WTC11 (cell line): ENCODE measurements at regions not wholly inside any gene's neighbourhood (a gene's known extent, or its start where the extent isn't known, plus 50 kb on each side); places are given as distances from the start of the nearest gene placed in this dataset.

Source experiments
- ATAC-seq: fragments of 200-7000 bp; cut with Tn5 transposase; 2 replicates; pipeline ENCODE4 v1.10.0; 2021; ENCODE audit warnings: mild to moderate bottlenecking, moderate library complexity
- CTCF ChIA-PET: fragments of 300-600 bp; sonication (Branson Sonifier 250); formaldehyde crosslinking; loops from one replicate; lab custom pipeline; 2021; ENCODE audit warnings: antibody characterized with exemption; lab: Charles Lee
- POLR2A ChIA-PET: fragments of 350-600 bp; sonication (Branson Sonifier 250); formaldehyde crosslinking; loops from one replicate; lab custom pipeline; 2021; ENCODE audit warnings: antibody characterized with exemption; lab: Charles Lee
- DNase-seq: peaks from one replicate; pipeline ENCODE4 v3.0.0; 2021; ENCODE audit warnings: low spot score
- H3K27ac Mint-ChIP-seq: 2 replicates; pipeline ENCODE4 v1.8.0; 2021; ENCODE audit warnings: mixed read lengths
- H3K27me3 Mint-ChIP-seq: 2 replicates; pipeline ENCODE4 v1.8.0; 2021; ENCODE audit warnings: low read depth, mild to moderate bottlenecking, moderate library complexity, mixed read lengths
- H3K36me3 Mint-ChIP-seq: 2 replicates; pipeline ENCODE4 v1.8.0; 2021; ENCODE audit warnings: mixed read lengths
- H3K4me1 Mint-ChIP-seq: 2 replicates; pipeline ENCODE4 v1.8.0; 2022; ENCODE audit warnings: mixed read lengths
- H3K4me3 Mint-ChIP-seq: 2 replicates; pipeline ENCODE4 v1.8.0; 2021; ENCODE audit warnings: mild to moderate bottlenecking, moderate library complexity, mixed read lengths
- H3K9me3 Mint-ChIP-seq: 2 replicates; pipeline ENCODE4 v1.8.0; 2021; ENCODE audit warnings: mixed read lengths
- CREB1 ChIP-seq: sonication (generic); formaldehyde crosslinking; IDR thresholded peaks from 2 replicates; pipeline ENCODE4 v1.8.0; 2023; ENCODE audit warnings: mild to moderate bottlenecking, missing genetic modification reagents
- ELF4 ChIP-seq: sonication (generic); formaldehyde crosslinking; IDR thresholded peaks from 2 replicates; pipeline ENCODE4 v1.8.1; 2022; ENCODE audit warnings: low read depth, mild to moderate bottlenecking, moderate library complexity, missing genetic modification reagents
- JAZF1 ChIP-seq: fragments of 250-450 bp; sonication (Bioruptor Pico); IDR thresholded peaks from 2 replicates; pipeline ENCODE4 v1.9.0; 2021; ENCODE audit warnings: moderate library complexity, mild to moderate bottlenecking, inconsistent platforms
- KAT7 ChIP-seq: sonication (generic); formaldehyde crosslinking; IDR thresholded peaks from 2 replicates; pipeline ENCODE4 v1.8.1; 2023; ENCODE audit warnings: missing genetic modification reagents, mild to moderate bottlenecking, borderline replicate concordance
- NFYB ChIP-seq: sonication (generic); formaldehyde crosslinking; conservative IDR thresholded peaks from 2 replicates; pipeline ENCODE4 v1.8.0; 2022; ENCODE audit warnings: low read depth, missing genetic modification reagents
- OVOL2 ChIP-seq: fragments of 250-450 bp; sonication (Bioruptor Pico); IDR thresholded peaks from 2 replicates; pipeline ENCODE4 v1.9.0; 2021; ENCODE audit warnings: mild to moderate bottlenecking, borderline replicate concordance
- PREB ChIP-seq: sonication (generic); formaldehyde crosslinking; IDR thresholded peaks from 2 replicates; pipeline ENCODE4 v1.8.1; 2022; ENCODE audit warnings: mild to moderate bottlenecking, missing genetic modification reagents, moderate library complexity, borderline replicate concordance
- SMAD4 ChIP-seq: sonication (generic); formaldehyde crosslinking; IDR thresholded peaks from 2 replicates; pipeline ENCODE4 v1.8.0; 2022; ENCODE audit warnings: mild to moderate bottlenecking, missing genetic modification reagents
- TEAD1 ChIP-seq: sonication (generic); formaldehyde crosslinking; IDR thresholded peaks from 2 replicates; pipeline ENCODE4 v1.8.0; 2022; ENCODE audit warnings: mild to moderate bottlenecking, missing genetic modification reagents
- TEAD4 ChIP-seq: sonication (generic); formaldehyde crosslinking; IDR thresholded peaks from 2 replicates; pipeline ENCODE4 v1.8.0; 2022; ENCODE audit warnings: mild to moderate bottlenecking, missing genetic modification reagents
- ZBTB43 ChIP-seq: sonication (generic); formaldehyde crosslinking; IDR thresholded peaks from 2 replicates; pipeline ENCODE4 v1.8.1; 2023; ENCODE audit warnings: mild to moderate bottlenecking, missing genetic modification reagents
- ZNF138 ChIP-seq: sonication (generic); formaldehyde crosslinking; conservative IDR thresholded peaks from 2 replicates; pipeline ENCODE4 v1.8.1; 2022; ENCODE audit warnings: mild to moderate bottlenecking, moderate library complexity, missing genetic modification reagents
- ZNF416 ChIP-seq: fragments of 250-450 bp; sonication (Bioruptor Pico); IDR thresholded peaks from 2 replicates; pipeline ENCODE4 v1.9.0; 2021; ENCODE audit warnings: mild to moderate bottlenecking, inconsistent platforms
- ZNF512 ChIP-seq: sonication (generic); formaldehyde crosslinking; IDR thresholded peaks from 2 replicates; pipeline ENCODE4 v1.8.1; 2022; ENCODE audit warnings: missing genetic modification reagents, borderline replicate concordance
- TF ChIP-seq, protein P1 (sequence below): fragments of 250-450 bp; sonication (Bioruptor Pico); IDR thresholded peaks from 2 replicates; pipeline ENCODE4 v1.8.0; 2021; ENCODE audit warnings: mild to moderate bottlenecking
- TF ChIP-seq, protein P2 (sequence below): sonication (generic); formaldehyde crosslinking; IDR thresholded peaks from 2 replicates; pipeline ENCODE4 v1.8.0; 2022; ENCODE audit warnings: missing genetic modification reagents
- TF ChIP-seq, protein P3 (sequence below): sonication (generic); formaldehyde crosslinking; IDR thresholded peaks from 2 replicates; pipeline ENCODE4 v1.8.1; 2023; ENCODE audit warnings: mild to moderate bottlenecking, missing genetic modification reagents, borderline replicate concordance
- TF ChIP-seq, protein P4 (sequence below): sonication (generic); formaldehyde crosslinking; IDR thresholded peaks from 2 replicates; pipeline ENCODE4 v1.8.1; 2022; ENCODE audit warnings: low read depth, missing genetic modification reagents, borderline replicate concordance

DNA sequence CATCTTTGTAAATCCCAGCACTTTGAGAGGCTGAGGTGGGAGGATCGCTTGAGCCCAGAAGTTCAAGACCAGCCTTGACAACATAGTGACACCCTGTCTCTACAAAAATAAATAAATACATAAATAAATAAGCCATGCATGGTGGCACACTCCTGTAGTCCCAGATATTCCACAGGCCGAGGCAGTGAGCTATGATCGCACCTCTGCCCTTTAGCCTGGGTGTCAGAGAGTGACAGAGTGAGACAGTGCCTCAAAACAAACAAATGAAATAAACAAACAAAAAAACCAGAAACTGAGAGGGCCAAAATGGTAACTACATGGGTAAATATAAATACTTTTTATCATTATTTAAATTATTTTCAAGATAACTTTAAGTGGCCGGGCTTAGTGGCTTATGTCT, 445.4 kb downstream of the ZIC1 start:
- peaks cover 8% of the 10 kb centered on the region for H3K36me3 Mint-ChIP-seq
- no peaks in the 10 kb centered on the region for H3K4me1 Mint-ChIP-seq
- no peak for DNase-seq
- H3K4me3 Mint-ChIP-seq: no peak overlapping the region
- TF ChIP-seq, protein P1, sequence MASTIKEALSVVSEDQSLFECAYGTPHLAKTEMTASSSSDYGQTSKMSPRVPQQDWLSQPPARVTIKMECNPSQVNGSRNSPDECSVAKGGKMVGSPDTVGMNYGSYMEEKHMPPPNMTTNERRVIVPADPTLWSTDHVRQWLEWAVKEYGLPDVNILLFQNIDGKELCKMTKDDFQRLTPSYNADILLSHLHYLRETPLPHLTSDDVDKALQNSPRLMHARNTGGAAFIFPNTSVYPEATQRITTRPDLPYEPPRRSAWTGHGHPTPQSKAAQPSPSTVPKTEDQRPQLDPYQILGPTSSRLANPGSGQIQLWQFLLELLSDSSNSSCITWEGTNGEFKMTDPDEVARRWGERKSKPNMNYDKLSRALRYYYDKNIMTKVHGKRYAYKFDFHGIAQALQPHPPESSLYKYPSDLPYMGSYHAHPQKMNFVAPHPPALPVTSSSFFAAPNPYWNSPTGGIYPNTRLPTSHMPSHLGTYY: no peak
- no peak for TF ChIP-seq TEAD1 (CRISPR knock-in tag)
- TF ChIP-seq, all 79 proteins: peak for 0
- ChIA-PET POLR2A (no interaction called here), CTCF (no interaction called here)
- H3K27ac Mint-ChIP-seq: no peak overlapping the region
- ATAC-seq: no peak
- peaks cover 39% of the 10 kb centered on the region for H3K9me3 Mint-ChIP-seq
- no peaks in the 10 kb centered on the region; the same call in 1 of the 2 replicates for H3K27me3 Mint-ChIP-seq

DNA sequence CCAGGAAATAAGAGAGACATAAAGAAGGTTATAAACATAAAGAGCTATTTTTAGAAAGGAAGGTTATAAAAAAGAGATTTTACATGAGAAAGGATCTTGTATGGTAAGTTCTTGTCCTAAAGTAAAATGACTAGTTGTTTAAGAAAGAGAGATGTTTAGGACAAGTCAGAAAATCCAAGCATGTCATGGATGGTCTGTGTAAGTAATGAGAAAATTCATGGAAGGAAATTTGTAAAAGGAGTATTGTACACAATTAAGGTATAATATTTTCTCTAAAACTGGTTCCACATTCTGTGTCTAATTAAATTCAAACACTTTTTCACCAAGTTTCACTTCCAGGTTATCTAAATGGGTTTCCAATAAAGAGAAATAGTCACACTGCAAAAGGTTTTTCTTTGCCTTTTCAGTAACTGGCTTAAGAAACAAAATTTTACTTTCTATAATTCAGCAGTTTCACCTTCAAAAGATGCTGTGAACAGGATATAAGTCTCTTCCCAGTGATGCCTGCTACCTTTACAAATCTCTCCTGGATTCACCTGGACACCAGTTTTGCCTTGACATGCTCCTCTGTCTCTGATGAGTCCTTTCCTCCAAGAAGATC, 455.7 kb downstream of the ZIC1 start:
- Mint-ChIP-seq H3K4me1 (no peaks in the 10 kb centered on the region), H3K9me3 (peaks cover 81% of the 10 kb centered on the region), H3K27me3 (no peaks in the 10 kb centered on the region; the same call in 1 of the 2 replicates), H3K27ac (no peak overlapping the region), H3K4me3 (no peak overlapping the region), H3K36me3 (peaks cover 61% of the 10 kb centered on the region)
- ChIA-PET POLR2A (no interaction called here), CTCF (no interaction called here)
- DNase-seq (no peak), ATAC-seq (no peak)
- no peak for TF ChIP-seq ZBTB43 (CRISPR knock-in tag)
- TF ChIP-seq KAT7: no peak
- no peak for TF ChIP-seq SMAD4 (CRISPR knock-in tag)
- no peak for TF ChIP-seq ELF4 (CRISPR knock-in tag)
- TF ChIP-seq PREB (CRISPR knock-in tag): no peak
- no peak for TF ChIP-seq OVOL2 (CRISPR knock-in tag)
- TF ChIP-seq, protein P2, sequence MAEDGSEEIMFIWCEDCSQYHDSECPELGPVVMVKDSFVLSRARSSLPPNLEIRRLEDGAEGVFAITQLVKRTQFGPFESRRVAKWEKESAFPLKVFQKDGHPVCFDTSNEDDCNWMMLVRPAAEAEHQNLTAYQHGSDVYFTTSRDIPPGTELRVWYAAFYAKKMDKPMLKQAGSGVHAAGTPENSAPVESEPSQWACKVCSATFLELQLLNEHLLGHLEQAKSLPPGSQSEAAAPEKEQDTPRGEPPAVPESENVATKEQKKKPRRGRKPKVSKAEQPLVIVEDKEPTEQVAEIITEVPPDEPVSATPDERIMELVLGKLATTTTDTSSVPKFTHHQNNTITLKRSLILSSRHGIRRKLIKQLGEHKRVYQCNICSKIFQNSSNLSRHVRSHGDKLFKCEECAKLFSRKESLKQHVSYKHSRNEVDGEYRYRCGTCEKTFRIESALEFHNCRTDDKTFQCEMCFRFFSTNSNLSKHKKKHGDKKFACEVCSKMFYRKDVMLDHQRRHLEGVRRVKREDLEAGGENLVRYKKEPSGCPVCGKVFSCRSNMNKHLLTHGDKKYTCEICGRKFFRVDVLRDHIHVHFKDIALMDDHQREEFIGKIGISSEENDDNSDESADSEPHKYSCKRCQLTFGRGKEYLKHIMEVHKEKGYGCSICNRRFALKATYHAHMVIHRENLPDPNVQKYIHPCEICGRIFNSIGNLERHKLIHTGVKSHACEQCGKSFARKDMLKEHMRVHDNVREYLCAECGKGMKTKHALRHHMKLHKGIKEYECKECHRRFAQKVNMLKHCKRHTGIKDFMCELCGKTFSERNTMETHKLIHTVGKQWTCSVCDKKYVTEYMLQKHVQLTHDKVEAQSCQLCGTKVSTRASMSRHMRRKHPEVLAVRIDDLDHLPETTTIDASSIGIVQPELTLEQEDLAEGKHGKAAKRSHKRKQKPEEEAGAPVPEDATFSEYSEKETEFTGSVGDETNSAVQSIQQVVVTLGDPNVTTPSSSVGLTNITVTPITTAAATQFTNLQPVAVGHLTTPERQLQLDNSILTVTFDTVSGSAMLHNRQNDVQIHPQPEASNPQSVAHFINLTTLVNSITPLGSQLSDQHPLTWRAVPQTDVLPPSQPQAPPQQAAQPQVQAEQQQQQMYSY (CRISPR knock-in tag): no peak

DNA sequence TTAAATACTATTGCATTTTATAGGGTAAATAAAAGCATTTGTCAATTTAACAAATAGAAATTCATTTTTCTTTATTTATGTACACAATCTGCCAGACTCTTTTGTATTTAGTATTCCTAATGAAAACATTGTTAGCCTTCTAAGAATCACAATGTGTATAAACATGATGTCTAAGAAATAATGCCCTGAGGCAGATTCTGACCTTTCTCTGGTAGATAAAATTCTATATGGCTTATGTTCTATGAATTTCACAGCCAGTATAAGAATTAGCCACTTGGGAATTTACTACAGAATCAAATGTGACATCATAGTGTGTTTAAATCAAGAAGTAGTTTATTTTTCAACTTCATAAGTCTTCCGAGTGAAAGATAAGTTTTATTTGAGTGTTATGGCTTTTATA, 457.4 kb downstream of the ZIC1 start:
- DNase-seq: no peak
- ATAC-seq: no peak
- H3K4me3 Mint-ChIP-seq: no peak overlapping the region
- H3K4me1 Mint-ChIP-seq: no peaks in the 10 kb centered on the region
- H3K36me3 Mint-ChIP-seq: peaks cover 59% of the 10 kb centered on the region
- H3K27me3 Mint-ChIP-seq: no peaks in the 10 kb centered on the region; the same call in 1 of the 2 replicates
- H3K27ac Mint-ChIP-seq: no peak overlapping the region
- CTCF ChIA-PET: no interaction called here
- POLR2A ChIA-PET: no interaction called here
- H3K9me3 Mint-ChIP-seq: peaks cover 82% of the 10 kb centered on the region
- TF ChIP-seq, protein P3, sequence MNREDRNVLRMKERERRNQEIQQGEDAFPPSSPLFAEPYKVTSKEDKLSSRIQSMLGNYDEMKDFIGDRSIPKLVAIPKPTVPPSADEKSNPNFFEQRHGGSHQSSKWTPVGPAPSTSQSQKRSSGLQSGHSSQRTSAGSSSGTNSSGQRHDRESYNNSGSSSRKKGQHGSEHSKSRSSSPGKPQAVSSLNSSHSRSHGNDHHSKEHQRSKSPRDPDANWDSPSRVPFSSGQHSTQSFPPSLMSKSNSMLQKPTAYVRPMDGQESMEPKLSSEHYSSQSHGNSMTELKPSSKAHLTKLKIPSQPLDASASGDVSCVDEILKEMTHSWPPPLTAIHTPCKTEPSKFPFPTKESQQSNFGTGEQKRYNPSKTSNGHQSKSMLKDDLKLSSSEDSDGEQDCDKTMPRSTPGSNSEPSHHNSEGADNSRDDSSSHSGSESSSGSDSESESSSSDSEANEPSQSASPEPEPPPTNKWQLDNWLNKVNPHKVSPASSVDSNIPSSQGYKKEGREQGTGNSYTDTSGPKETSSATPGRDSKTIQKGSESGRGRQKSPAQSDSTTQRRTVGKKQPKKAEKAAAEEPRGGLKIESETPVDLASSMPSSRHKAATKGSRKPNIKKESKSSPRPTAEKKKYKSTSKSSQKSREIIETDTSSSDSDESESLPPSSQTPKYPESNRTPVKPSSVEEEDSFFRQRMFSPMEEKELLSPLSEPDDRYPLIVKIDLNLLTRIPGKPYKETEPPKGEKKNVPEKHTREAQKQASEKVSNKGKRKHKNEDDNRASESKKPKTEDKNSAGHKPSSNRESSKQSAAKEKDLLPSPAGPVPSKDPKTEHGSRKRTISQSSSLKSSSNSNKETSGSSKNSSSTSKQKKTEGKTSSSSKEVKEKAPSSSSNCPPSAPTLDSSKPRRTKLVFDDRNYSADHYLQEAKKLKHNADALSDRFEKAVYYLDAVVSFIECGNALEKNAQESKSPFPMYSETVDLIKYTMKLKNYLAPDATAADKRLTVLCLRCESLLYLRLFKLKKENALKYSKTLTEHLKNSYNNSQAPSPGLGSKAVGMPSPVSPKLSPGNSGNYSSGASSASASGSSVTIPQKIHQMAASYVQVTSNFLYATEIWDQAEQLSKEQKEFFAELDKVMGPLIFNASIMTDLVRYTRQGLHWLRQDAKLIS: no peak
- no peak for TF ChIP-seq TEAD4
- no peak for TF ChIP-seq ZNF512 (CRISPR knock-in tag)
- no peak for TF ChIP-seq ZNF138
- no peak for TF ChIP-seq ZNF416 (CRISPR knock-in tag)
- no peak for TF ChIP-seq JAZF1 (CRISPR knock-in tag)
- TF ChIP-seq NFYB (CRISPR knock-in tag): no peak
- TF ChIP-seq, protein P4, sequence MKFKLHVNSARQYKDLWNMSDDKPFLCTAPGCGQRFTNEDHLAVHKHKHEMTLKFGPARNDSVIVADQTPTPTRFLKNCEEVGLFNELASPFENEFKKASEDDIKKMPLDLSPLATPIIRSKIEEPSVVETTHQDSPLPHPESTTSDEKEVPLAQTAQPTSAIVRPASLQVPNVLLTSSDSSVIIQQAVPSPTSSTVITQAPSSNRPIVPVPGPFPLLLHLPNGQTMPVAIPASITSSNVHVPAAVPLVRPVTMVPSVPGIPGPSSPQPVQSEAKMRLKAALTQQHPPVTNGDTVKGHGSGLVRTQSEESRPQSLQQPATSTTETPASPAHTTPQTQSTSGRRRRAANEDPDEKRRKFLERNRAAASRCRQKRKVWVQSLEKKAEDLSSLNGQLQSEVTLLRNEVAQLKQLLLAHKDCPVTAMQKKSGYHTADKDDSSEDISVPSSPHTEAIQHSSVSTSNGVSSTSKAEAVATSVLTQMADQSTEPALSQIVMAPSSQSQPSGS (CRISPR knock-in tag): no peak
- TF ChIP-seq CREB1 (CRISPR knock-in tag): no peak
